ENCODE measurements at regions not wholly inside any gene's neighbourhood (a gene's known extent, or its start where the extent isn't known, plus 50 kb on each side); places are given as distances from the start of the nearest gene placed in this dataset.

GRCh38 chr4:110395421-110395820 is 80.5 kb upstream of the ENPEP start:
- Histone ChIP-seq H3K27ac (no peak overlapping the region), H3K36me3 (no peaks in the 10 kb centered on the region), H3K4me3 (no peak overlapping the region), H3K27me3 (no peaks in the 10 kb centered on the region), H3K9me3 (no peaks in the 10 kb centered on the region), H3K4me1 (no peaks in the 10 kb centered on the region)
- TF ChIP-seq CTCF (IDR thresholded peaks at IDR 0.05) = no peak
- no peak for DNase-seq (ENCODE audit: low spot score)

GRCh38 chr4:110394871-110395270 is 81.1 kb upstream of the ENPEP start:
- Histone ChIP-seq H3K27me3 (no peaks in the 10 kb centered on the region), H3K4me1 (no peaks in the 10 kb centered on the region), H3K27ac (no peak overlapping the region), H3K36me3 (no peaks in the 10 kb centered on the region), H3K9me3 (no peaks in the 10 kb centered on the region), H3K4me3 (no peak overlapping the region)
- no peak for DNase-seq (ENCODE audit: low spot score)
- TF ChIP-seq CTCF (IDR thresholded peaks at IDR 0.05) = no peak

- no peaks in the 10 kb centered on the region for H3K4me1 ChIP-seq
- TF ChIP-seq CTCF (IDR thresholded peaks at IDR 0.05) = no peak
- no peak overlapping the region for H3K27ac ChIP-seq
- no peak overlapping the region for H3K4me3 ChIP-seq
- peaks cover 0 to 3% of the 10 kb centered on the region in 2 donors for H3K9me3 ChIP-seq
- no peaks in the 10 kb centered on the region for H3K36me3 ChIP-seq
- DNase-seq (ENCODE audit: low spot score) = no peak
- H3K27me3 ChIP-seq = no peaks in the 10 kb centered on the region
Measured at GRCh38 chr4:110381784-110382183, 94.2 kb upstream of the ENPEP start.

GRCh38 chr4:110372485-110372884 is 103.5 kb upstream of the ENPEP start:
- H3K9me3 ChIP-seq = no peaks in the 10 kb centered on the region
- no peaks in the 10 kb centered on the region for H3K27me3 ChIP-seq
- no peaks in the 10 kb centered on the region for H3K4me1 ChIP-seq
- no peaks in the 10 kb centered on the region for H3K36me3 ChIP-seq
- TF ChIP-seq CTCF (IDR thresholded peaks at IDR 0.05) = no peak
- DNase-seq (ENCODE audit: low spot score) = no peak
- H3K27ac ChIP-seq = no peak overlapping the region
- H3K4me3 ChIP-seq = no peak overlapping the region

GRCh38 chr4:110371016-110371770 is 104.8 kb upstream of the ENPEP start:
- Histone ChIP-seq H3K36me3 (no peaks in the 10 kb centered on the region), H3K27ac (no peak overlapping the region), H3K27me3 (no peaks in the 10 kb centered on the region), H3K4me1 (no peaks in the 10 kb centered on the region), H3K9me3 (no peaks in the 10 kb centered on the region), H3K4me3 (no peak overlapping the region)
- TF ChIP-seq CTCF (IDR thresholded peaks at IDR 0.05) = no peak
- DNase-seq (ENCODE audit: low spot score) = no peak

- H3K36me3 ChIP-seq = no peaks in the 10 kb centered on the region
- no peaks in the 10 kb centered on the region for H3K9me3 ChIP-seq
- no peaks in the 10 kb centered on the region for H3K27me3 ChIP-seq
- no peaks in the 10 kb centered on the region for H3K4me1 ChIP-seq
- no peak for TF ChIP-seq CTCF (IDR thresholded peaks at IDR 0.05)
- no peak overlapping the region for H3K27ac ChIP-seq
- no peak for DNase-seq (ENCODE audit: low spot score)
- no peak overlapping the region for H3K4me3 ChIP-seq
Measured at GRCh38 chr4:110368409-110368808, 107.5 kb upstream of the ENPEP start.
